ENCODE measurements at regions not wholly inside any gene's neighbourhood (a gene's known extent, or its start where the extent isn't known, plus 50 kb on each side); places are given as distances from the start of the nearest gene placed in this dataset.

- no peak for DNase-seq (ENCODE audit: low read depth)
- H3K4me3 ChIP-seq (ENCODE audit: low read depth, low read length), result no peak overlapping the region
- TF ChIP-seq MYC (IDR thresholded peaks at IDR 0.05; ENCODE audit: low read depth, low read length) (no peak), POLR2A (IDR thresholded peaks at IDR 0.05; ENCODE audit: extremely low read depth, insufficient read length) (no peak)
- TF ChIP-seq, protein P1, sequence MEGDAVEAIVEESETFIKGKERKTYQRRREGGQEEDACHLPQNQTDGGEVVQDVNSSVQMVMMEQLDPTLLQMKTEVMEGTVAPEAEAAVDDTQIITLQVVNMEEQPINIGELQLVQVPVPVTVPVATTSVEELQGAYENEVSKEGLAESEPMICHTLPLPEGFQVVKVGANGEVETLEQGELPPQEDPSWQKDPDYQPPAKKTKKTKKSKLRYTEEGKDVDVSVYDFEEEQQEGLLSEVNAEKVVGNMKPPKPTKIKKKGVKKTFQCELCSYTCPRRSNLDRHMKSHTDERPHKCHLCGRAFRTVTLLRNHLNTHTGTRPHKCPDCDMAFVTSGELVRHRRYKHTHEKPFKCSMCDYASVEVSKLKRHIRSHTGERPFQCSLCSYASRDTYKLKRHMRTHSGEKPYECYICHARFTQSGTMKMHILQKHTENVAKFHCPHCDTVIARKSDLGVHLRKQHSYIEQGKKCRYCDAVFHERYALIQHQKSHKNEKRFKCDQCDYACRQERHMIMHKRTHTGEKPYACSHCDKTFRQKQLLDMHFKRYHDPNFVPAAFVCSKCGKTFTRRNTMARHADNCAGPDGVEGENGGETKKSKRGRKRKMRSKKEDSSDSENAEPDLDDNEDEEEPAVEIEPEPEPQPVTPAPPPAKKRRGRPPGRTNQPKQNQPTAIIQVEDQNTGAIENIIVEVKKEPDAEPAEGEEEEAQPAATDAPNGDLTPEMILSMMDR (IDR thresholded peaks at IDR 0.05; ENCODE audit: low read depth, low read length), result no peak
- TF ChIP-seq, protein P2, sequence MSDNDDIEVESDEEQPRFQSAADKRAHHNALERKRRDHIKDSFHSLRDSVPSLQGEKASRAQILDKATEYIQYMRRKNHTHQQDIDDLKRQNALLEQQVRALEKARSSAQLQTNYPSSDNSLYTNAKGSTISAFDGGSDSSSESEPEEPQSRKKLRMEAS (IDR thresholded peaks at IDR 0.05; ENCODE audit: low read depth, low read length), result no peak
Measured at GRCh38 chr2:43088143-43089073, 138.0 kb downstream of the ZFP36L2 start.

GRCh38 chr2:43087413-43087812 lies 139.0 kb downstream of the ZFP36L2 start:
- H3K4me3 ChIP-seq (ENCODE audit: low read depth, low read length), result no peak overlapping the region
- DNase-seq (ENCODE audit: low read depth), result no peak
- TF ChIP-seq, protein P2 (IDR thresholded peaks at IDR 0.05; ENCODE audit: low read depth, low read length), result no peak
- TF ChIP-seq POLR2A (IDR thresholded peaks at IDR 0.05; ENCODE audit: extremely low read depth, insufficient read length), result no peak
- TF ChIP-seq, protein P1 (IDR thresholded peaks at IDR 0.05; ENCODE audit: low read depth, low read length), result no peak
- TF ChIP-seq MYC (IDR thresholded peaks at IDR 0.05; ENCODE audit: low read depth, low read length), result no peak

DNA sequence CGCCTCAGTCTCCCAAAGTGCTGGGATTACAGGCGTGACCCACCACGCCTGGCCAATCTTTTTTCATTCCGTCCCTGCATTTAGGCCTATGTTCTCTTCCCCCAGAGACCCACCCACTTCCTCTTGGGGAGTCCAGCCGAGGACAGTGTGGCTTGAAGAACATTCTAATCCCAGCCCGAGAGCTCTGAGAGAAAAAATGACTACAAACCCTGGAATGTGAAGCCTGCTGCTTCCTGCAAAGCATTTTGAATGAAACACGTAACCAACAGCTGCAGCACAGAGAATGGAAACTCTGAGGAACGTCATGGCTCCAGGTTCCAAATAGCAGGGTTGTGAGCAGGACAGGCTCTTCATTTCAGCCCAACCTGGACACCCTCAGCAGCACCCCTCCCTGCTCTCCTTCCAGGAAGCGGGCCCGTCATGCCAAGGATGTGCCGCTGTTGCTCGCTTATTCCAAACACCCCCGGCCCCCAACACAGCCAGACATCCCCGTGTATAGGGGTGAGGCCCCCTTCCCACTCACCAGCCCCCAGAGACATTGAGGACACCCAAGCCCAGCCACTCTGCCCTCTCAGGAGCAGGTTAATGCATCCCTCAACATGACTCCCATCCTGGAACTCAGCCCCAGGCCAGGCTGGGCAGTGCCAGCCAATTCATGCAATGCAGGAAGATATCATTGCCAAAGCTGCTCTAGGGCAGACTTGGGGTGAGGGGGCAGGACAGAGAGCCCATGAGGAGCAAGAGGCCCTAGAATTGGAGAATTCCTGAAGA lies 139.8 kb downstream of the ZFP36L2 start:
- DNase-seq (ENCODE audit: low read depth), result no peak
- no peak for TF ChIP-seq POLR2A (IDR thresholded peaks at IDR 0.05; ENCODE audit: extremely low read depth, insufficient read length)
- H3K4me3 ChIP-seq (ENCODE audit: low read depth, low read length), result no peak overlapping the region

DNA sequence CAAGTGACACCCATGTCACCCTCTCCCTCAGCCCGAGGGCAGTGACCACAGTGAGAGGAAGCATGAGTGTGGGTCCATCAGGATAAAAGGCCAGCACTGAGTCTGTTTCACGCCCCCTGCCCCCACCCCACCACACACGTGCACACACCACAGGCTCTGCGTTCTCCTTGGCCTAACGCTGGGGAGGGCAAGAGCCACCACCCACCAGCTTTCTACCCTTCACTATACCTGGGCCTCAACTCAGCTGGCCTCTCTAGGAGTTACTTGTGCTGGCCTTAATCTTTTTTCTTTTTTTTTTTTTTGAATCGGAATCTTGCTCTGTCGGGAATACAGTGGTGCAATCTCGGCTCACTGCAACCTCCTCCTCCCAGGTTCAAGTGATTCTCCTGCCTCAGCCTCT lies 140.5 kb downstream of the ZFP36L2 start:
- TF ChIP-seq, protein P2 (IDR thresholded peaks at IDR 0.05; ENCODE audit: low read depth, low read length), result no peak
- TF ChIP-seq, protein P1 (IDR thresholded peaks at IDR 0.05; ENCODE audit: low read depth, low read length), result no peak
- TF ChIP-seq POLR2A (IDR thresholded peaks at IDR 0.05; ENCODE audit: extremely low read depth, insufficient read length) (no peak), MYC (IDR thresholded peaks at IDR 0.05; ENCODE audit: low read depth, low read length) (no peak)
- no peak for DNase-seq (ENCODE audit: low read depth)
- H3K4me3 ChIP-seq (ENCODE audit: low read depth, low read length), result no peak overlapping the region

DNA sequence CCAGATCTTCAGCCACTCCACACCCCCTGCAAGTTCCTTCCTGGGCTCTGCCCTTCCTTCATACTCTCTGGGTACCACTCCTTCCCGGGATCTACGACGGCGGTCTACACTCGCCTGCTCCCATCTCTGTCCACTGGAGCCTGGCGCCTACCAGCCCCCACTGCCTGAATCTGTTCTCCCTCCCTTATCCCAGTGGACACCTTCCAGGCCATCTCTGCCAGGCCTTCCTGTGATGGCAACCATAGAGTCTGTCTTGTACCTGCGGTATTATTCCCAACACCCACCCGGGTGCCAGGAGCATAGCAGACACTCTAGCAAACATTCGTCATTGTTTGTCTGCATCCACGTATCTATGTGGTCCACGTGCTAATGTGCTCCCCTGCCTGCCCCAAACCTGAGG lies 140.9 kb downstream of the ZFP36L2 start:
- no peak overlapping the region for H3K4me3 ChIP-seq (ENCODE audit: low read depth, low read length)
- DNase-seq (ENCODE audit: low read depth), result no peak
- no peak for TF ChIP-seq POLR2A (IDR thresholded peaks at IDR 0.05; ENCODE audit: extremely low read depth, insufficient read length)
- TF ChIP-seq, protein P1 (IDR thresholded peaks at IDR 0.05; ENCODE audit: low read depth, low read length), result no peak
- TF ChIP-seq, protein P2 (IDR thresholded peaks at IDR 0.05; ENCODE audit: low read depth, low read length), result no peak
- no peak for TF ChIP-seq MYC (IDR thresholded peaks at IDR 0.05; ENCODE audit: low read depth, low read length)

GRCh38 chr2:43084699-43085091 lies 141.7 kb downstream of the ZFP36L2 start:
- no peak overlapping the region for H3K4me3 ChIP-seq (ENCODE audit: low read depth, low read length)

More at GRCh38 chr2:43084699-43085091, 141.7 kb downstream of the ZFP36L2 start:
- TF ChIP-seq, protein P2 (IDR thresholded peaks at IDR 0.05; ENCODE audit: low read depth, low read length), result no peak
- no peak for TF ChIP-seq POLR2A (IDR thresholded peaks at IDR 0.05; ENCODE audit: extremely low read depth, insufficient read length)
- TF ChIP-seq, protein P1 (IDR thresholded peaks at IDR 0.05; ENCODE audit: low read depth, low read length), result no peak
- TF ChIP-seq MYC (IDR thresholded peaks at IDR 0.05; ENCODE audit: low read depth, low read length), result no peak
- DNase-seq (ENCODE audit: low read depth), result peak; percentile 19
